ENCODE measurements at regions not wholly inside any gene's neighbourhood (a gene's known extent, or its start where the extent isn't known, plus 50 kb on each side); places are given as distances from the start of the nearest gene placed in this dataset.

DNA sequence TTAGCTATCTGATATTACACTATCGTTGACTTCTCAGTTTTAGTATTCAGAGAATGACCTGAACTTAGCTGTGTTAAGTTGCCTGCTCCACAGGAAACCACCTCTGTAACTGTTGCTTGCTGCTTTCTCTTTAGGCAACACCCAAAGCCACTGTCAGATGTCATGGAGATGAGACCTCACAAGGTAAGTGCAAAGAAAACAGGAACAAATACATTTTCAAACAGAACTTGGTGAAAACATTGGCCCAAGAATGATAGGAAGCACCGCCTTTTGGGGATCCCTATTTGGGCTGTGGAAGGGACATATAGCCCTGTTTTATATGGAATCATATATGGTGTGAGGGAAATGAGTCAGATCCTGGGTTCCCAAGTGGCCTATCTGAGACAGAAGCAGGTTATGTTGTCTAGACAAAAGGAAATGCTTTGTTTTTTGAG lies 143.4 kb downstream of the UBE2E3 start:
- TF ChIP-seq, protein P1, sequence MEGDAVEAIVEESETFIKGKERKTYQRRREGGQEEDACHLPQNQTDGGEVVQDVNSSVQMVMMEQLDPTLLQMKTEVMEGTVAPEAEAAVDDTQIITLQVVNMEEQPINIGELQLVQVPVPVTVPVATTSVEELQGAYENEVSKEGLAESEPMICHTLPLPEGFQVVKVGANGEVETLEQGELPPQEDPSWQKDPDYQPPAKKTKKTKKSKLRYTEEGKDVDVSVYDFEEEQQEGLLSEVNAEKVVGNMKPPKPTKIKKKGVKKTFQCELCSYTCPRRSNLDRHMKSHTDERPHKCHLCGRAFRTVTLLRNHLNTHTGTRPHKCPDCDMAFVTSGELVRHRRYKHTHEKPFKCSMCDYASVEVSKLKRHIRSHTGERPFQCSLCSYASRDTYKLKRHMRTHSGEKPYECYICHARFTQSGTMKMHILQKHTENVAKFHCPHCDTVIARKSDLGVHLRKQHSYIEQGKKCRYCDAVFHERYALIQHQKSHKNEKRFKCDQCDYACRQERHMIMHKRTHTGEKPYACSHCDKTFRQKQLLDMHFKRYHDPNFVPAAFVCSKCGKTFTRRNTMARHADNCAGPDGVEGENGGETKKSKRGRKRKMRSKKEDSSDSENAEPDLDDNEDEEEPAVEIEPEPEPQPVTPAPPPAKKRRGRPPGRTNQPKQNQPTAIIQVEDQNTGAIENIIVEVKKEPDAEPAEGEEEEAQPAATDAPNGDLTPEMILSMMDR (IDR thresholded peaks at IDR 0.05) = no peak
- TF ChIP-seq POLR2AphosphoS5 (IDR thresholded peaks at IDR 0.05) = no peak
- TF ChIP-seq POLR2A (IDR thresholded peaks at IDR 0.05) = no peak

Data from breast epithelium (tissue), 3 donors.